ENCODE measurements at regions not wholly inside any gene's neighbourhood (a gene's known extent, or its start where the extent isn't known, plus 50 kb on each side); places are given as distances from the start of the nearest gene placed in this dataset.
"Not testable (repeated sequence)": the region's sequence is repeated elsewhere in the genome, so short reads cannot be mapped to it uniquely, and the experiment has no call there.

GRCh38 chr19:28103921-28104320 is 1109.0 kb downstream of the UQCRFS1 start:
- no peak for DNase-seq

GRCh38 chr19:28084659-28085157 is 1128.2 kb downstream of the UQCRFS1 start:
- not testable (repeated sequence) for DNase-seq

GRCh38 chr19:28076628-28077027 is 1136.3 kb downstream of the UQCRFS1 start:
- no peak for DNase-seq

GRCh38 chr19:28075229-28075628 is 1137.7 kb downstream of the UQCRFS1 start:
- no peak for DNase-seq

- no peak for DNase-seq
Measured at GRCh38 chr19:28074773-28075172, 1138.2 kb downstream of the UQCRFS1 start.

- no peak for DNase-seq
Measured at GRCh38 chr19:28067882-28068281, 1145.1 kb downstream of the UQCRFS1 start.

- no peak for DNase-seq
Measured at GRCh38 chr19:28066988-28067387, 1146.0 kb downstream of the UQCRFS1 start.

- DNase-seq = no peak
Measured at GRCh38 chr19:28066161-28066560, 1146.8 kb downstream of the UQCRFS1 start.

- no peak for DNase-seq
Measured at GRCh38 chr19:28065026-28065425, 1147.9 kb downstream of the UQCRFS1 start.

GRCh38 chr19:28063702-28064101 is 1149.2 kb downstream of the UQCRFS1 start:
- no peak for DNase-seq

- no peak for DNase-seq
Measured at GRCh38 chr19:28061111-28061510, 1151.8 kb downstream of the UQCRFS1 start.

- not testable (repeated sequence) for DNase-seq
Measured at GRCh38 chr19:28057026-28057425, 1155.9 kb downstream of the UQCRFS1 start.

GRCh38 chr19:28051047-28051446 is 1161.9 kb downstream of the UQCRFS1 start:
- no peak for DNase-seq

GRCh38 chr19:28049875-28050274 is 1163.1 kb downstream of the UQCRFS1 start:
- DNase-seq = no peak

- DNase-seq = no peak
Measured at GRCh38 chr19:28046932-28047331, 1166.0 kb downstream of the UQCRFS1 start.

GRCh38 chr19:28045621-28046020 is 1167.3 kb downstream of the UQCRFS1 start:
- DNase-seq = no peak

GRCh38 chr19:28044477-28044876 is 1168.5 kb downstream of the UQCRFS1 start:
- no peak for DNase-seq

- DNase-seq = no peak
Measured at GRCh38 chr19:28042516-28042915, 1170.4 kb downstream of the UQCRFS1 start.

- no peak for DNase-seq
Measured at GRCh38 chr19:28039677-28040381, 1173.1 kb downstream of the UQCRFS1 start.

GRCh38 chr19:28037186-28037585 is 1175.8 kb downstream of the UQCRFS1 start:
- no peak for DNase-seq

GRCh38 chr19:28036486-28036885 is 1176.5 kb downstream of the UQCRFS1 start:
- DNase-seq = no peak

- no peak for DNase-seq
Measured at GRCh38 chr19:28034936-28035335, 1178.0 kb downstream of the UQCRFS1 start.

GRCh38 chr19:28028881-28029444 is 1184.0 kb downstream of the UQCRFS1 start:
- DNase-seq = no peak

GRCh38 chr19:28027116-28027515 is 1185.8 kb downstream of the UQCRFS1 start:
- DNase-seq = no peak

- DNase-seq = no peak
Measured at GRCh38 chr19:28026636-28027035, 1186.3 kb downstream of the UQCRFS1 start.
